Anterior cingulate cortex (tissue), 58 donors: ENCODE measurements at regions not wholly inside any gene's neighbourhood (a gene's known extent, or its start where the extent isn't known, plus 50 kb on each side); places are given as distances from the start of the nearest gene placed in this dataset.
"Not testable (repeated sequence)": the region's sequence is repeated elsewhere in the genome, so short reads cannot be mapped to it uniquely, and the experiment has no call there.

Experiments used
- DNase-seq, 58 donors: peaks; one replicate each; lab custom pipeline; 2025; lab: John Stamatoyannopoulos, UW

DNA sequence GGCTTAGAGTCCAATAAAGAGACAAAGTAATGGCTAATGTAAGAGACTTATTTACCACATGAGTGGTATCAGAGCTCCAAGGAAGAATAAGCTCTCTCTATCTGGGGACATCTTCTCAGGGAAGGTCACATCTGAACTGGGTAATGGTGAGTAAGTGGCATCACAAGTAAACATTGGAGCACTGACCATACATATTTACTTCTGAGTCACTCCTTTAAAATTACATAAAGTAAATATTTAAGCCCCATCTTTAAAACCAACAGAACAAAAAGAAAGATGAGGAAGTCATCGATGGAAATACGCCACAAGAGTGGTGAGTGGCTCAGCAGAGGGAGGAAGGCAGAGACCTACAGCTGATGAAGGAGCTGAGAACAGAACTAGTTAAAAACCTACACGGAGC lies 159.9 kb downstream of the DUSP6 start:
- no peak for DNase-seq

DNA sequence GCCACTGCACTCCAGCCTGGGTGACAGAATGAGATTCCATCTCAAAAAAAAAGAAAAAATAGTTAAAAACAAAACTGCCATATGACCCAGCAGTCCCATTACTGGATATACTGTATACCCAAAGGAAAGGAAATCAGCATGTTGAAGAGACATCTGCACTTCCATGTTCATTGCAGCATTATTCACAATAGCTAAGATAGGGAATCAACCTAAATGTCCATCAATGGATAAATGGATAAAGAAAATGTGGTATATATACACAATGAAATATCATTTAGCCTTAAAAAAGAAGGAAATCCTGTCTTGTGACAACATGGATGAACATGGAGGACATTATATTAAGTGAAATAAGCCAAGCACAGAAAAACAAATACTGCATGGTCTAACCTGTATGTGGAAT lies 160.7 kb downstream of the DUSP6 start:
- not testable (repeated sequence) for DNase-seq

DNA sequence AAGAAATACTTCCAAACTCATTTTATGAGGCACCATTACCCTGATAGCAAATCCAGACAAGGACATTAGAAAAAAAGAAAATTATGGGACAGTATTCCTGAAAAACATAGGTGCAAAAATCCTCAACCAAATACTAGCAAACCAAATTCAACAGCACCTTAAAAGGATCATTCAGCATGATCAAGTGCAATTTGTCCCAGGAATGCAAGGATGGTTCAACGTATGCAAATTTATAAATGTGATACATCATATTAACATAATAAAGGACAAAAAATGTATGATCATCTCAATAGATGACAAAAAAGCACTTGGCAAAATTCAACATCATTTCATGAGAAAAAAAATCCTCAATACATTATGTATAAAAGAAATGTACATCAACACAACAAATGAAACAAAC lies 162.9 kb downstream of the DUSP6 start:
- DNase-seq = no peak

DNA sequence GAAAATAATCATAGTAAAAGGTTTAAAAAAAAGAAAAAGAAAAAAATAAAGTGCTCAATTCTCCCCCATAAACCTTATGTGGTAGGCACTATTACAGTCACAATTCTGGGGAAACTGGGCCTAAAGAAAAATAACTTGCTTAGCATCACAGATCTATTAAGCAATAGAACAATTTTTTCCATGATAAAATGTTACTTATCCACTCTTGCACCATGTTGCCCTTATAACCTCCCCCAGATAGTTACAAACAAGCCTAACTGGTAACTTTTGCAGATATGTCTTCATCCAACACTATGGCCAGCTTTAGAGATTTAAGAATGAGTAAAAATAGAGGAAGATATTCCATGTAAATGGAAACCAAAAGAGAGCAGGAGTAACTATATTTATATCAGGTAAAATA lies 164.8 kb downstream of the DUSP6 start:
- DNase-seq = no peak

DNA sequence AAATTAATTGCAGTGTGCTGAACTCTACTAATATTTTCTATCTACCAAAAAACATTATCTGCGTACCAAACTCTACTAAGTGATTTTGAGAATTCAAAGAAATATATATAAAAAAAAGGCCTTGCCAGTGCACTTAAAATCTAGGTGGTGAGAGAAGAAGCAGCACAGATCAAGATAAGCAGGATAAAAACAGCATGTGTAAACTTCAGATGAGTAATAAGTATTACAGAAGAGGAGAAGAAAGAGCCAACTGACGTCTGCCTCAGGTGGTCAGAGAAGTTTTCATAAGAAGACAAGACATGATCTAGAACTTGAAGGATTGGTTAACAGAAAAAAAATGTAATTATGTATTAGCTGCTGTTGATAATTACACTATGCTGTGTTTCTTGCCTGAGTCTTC lies 166.4 kb downstream of the DUSP6 start:
- no peak for DNase-seq

DNA sequence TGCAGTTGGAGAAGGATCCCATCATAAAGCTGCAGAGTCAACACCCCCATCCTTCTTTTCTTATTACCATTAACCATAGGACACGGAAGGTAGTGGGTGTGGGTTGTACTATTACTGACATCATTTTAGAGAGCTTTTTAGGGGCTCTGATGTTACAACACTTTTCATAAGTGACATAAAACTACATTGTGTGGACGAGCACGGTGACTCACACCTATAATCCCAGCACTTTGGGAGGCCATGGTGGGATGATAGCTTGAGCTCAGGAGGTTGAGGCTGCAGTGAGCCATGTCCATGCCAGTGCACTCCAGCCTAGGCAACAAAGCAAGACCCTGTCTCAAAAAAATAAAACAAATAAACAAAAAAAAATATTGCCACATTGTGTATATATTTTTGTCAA lies 167.1 kb downstream of the DUSP6 start:
- no peak for DNase-seq

DNA sequence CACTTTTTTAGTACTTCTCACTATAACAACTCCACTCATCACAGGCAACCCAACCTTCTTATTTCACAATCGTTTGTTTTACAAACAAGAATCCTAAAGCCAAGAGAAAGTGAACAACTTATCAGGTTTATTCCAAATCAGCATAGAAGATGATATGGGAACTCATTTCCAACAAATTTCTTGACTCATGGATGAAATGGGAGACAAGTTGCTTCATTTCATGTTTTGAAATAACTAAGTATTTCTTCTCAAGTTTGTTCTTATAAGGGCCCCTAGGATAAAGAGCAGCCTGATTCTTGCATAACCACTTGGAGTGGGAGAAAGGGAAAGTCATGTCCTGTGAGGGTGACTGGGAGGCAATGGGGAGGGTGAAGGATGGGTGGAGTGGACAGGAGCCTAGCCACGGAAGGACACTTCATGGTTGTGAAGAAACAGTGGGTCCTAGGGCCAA lies 168.3 kb downstream of the DUSP6 start:
- no peak for DNase-seq

DNA sequence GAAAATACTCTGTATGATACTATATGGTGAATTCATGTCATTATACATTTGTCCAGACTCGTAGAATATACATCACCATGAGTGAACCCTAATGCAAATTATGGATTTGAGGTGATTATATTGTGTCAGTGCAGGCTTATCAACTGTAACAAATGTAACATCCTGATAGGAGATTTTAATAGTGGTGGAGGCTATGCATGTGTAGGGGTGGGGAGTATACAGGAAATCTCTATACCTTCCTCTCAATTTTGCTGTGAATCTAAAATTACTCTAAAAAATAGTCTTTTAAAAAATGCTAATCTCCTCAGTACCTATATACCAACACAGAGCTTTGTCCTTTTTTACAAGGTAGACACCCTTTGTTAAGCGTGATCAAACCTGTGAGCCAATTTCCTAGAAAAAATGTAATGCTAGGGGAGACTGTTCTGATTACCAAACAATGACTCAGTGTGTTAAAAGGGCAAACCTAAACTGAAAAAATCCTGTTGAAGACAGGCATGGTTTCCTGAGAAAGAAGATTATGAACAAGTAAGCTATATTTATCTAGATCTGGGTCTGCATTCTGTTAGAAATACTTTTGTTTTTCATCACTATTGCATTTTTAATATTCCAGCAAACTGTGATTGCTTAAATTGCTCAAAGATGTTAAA lies 170.9 kb downstream of the DUSP6 start:
- no peak for DNase-seq

DNA sequence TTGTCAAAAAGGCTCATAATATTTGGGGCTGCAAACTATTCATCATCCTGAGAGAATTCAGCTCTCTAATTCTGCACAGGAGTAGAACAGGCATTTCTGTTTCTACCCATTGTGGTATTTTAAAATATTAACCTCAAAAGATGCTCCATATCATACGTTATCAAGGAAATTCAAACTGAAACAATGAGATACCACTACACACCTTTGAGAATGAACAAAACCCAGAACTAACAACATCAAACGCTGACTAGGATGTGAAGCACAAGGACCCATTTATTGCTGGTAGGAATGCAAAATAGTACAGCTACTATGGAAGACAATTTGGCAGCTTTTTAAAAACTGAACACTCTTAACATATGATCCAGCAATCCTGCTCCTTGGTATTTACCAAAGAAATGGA lies 171.8 kb downstream of the DUSP6 start:
- DNase-seq = no peak

DNA sequence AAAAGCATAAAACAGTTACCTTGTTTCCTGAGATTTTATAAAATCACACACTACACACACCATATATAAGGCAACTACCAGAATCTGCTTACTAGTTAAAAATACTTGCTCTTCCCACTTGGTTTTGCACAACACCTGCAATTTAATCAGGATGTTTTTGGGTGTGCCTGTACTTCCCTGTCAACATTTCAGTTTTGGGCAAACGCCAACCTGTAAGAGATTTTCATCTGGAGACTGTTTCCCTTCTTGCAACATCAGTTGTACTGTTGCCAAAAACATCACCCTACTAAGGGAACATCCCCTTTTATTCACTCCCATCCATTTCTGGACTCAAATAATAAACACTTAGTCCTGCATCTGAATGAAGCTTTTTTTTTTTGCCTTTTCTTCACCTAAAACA lies 172.3 kb downstream of the DUSP6 start:
- peak in 1 of 58 donors; percentile 6 for DNase-seq

DNA sequence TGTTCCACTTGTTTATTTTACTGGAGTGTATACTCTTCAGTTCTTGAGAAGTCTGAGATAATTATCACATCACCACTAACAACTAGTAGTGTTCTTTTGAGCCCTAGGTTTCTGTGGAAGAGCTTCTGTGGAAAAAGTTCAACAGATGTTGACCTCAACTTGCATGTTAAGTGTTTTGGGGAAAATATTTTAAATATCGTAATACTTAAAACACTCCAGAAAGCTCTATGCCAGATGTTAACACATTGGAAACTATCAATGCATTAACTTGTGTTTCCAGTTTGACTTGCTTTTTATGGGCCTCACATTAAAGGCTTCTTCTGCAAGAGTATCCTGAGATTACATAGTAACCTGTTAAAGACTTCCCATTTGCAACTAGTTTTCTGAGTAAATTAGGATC lies 173.1 kb downstream of the DUSP6 start:
- no peak for DNase-seq

DNA sequence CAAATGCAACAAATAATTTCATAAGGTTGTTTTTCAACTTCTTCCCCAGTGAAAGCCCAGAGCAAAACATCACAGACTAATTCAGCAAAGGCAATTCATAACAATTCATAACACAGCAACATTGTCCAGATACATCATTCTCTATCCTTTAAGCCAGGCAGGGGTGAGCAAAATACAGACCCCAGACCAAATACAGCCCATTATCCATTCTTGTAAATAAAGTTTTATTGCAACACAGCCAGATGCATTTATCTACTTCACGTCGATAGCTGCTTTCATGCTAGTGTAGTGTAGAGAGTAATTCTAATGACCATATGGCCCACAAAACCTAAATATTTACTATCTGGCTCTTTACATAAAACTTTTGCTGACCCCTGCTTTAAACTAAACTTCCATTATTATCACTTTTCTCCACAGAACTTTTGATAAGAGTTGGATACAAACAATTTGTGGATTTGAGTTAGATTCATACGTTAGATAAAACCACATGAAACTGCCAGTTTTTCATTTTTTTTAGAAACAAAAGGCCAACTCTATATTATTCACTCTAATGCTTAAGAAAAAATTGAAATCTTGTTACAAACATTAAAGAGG lies 174.4 kb downstream of the DUSP6 start:
- no peak for DNase-seq

DNA sequence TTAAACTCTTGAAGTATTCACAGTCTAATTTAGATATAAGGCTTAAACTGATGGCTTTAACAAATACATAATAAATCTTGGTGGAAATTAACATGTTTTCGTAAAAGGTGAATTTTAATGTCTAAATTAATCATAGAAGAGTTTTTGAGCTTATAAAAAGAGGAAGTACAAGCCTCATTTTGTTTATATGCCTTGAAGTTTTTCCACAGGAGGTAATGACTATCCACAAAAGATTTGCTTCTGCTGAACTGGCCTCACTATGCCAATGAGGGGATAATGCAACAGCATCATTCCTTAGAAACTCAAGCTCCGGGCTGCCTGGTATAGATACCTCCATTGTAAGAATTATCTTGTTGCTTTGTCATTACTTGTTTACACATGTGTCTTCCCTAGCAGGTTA lies 175.6 kb downstream of the DUSP6 start:
- no peak for DNase-seq

DNA sequence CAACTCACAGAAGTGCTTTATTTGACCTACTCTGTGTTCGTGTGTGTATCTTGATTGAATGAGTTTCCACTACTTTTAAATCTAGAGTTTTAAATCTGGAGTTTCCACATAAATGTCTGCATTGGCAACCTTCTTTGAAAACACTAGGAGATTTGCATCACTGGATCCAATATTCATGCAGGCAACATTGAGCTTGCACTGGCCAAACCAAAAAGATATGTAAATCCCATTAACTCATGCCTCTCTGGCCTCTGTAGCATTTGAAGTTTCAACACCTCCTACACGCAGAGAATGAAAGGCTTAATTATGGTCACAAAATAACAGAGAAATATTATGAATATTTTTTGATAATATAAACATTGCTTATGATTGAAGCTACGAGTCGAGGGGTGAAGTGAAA lies 178.6 kb downstream of the DUSP6 start:
- no peak for DNase-seq

DNA sequence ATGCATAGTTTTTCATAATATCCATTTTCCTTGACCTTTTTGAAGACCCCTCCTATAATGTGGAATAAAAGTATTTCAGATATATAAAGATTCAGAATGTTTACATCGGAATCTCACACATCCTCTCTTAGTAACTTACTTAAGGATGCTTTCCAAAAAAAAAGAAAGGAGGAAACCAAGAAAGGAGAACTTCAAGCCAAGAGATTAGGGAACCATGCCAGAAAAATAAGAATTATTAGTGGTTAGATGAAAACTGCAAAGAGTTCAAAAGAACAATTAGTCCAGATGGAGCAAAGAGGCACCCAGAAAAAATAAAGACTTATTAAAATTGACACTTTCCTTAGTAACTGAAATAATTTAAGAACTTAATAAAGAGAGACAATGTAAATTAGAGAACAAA lies 179.2 kb downstream of the DUSP6 start:
- DNase-seq = no peak

DNA sequence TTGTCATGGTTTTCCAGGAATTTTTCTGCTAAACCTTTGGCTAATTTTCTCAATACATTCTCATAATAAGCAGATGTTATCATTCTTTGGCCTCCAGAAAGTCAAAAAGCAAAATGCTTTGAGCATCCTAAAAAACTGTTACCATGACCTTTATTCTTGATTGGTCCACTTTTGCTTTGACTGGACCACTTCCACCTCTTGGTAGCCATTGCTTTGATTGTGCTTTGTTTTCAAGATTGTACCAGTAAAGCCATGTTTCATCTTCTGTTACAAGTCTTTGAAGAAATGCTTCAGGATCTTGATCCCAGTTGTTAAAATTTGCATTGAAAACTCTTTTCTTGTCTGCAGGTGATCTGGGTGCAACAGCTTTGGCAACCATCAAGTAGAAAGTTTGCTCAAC lies 180.1 kb downstream of the DUSP6 start:
- DNase-seq = no peak

DNA sequence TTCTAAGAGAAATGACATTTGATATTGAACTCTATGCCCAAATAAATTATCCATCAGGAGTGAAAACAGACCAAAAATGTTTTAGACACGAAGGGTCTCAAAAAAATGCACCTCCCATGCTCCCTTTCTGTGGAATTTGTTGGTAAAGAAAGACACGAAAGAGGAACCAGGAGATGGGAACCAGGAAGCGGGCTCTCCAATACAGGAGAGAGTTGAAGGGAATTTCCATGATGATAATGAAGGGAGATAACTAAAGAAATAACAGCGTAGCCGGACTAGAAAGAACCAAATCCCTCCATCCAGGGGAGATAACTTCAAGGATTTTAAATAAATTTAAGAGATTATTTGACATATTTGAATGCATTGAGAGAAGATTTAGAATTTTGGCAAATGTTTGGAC lies 183.0 kb downstream of the DUSP6 start:
- DNase-seq = no peak

DNA sequence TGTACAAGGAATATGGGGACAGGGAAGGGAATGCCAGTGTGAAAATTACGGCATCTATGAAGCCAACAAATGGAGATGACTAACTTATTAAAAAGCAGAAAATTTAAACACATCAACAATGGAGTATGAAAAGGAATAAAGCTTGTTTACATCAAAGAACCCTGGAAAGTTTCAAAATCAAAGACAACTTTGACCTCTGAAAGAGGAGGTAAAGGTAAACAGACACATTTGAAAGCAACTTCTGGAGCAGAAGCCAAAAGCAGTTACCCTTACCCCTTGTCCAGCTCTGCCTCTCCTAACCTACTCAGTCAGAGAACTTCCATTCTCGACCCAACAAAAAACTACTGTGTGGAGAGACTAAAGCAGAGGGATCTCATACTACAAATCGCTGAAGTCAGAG lies 184.3 kb downstream of the DUSP6 start:
- DNase-seq = no peak

DNA sequence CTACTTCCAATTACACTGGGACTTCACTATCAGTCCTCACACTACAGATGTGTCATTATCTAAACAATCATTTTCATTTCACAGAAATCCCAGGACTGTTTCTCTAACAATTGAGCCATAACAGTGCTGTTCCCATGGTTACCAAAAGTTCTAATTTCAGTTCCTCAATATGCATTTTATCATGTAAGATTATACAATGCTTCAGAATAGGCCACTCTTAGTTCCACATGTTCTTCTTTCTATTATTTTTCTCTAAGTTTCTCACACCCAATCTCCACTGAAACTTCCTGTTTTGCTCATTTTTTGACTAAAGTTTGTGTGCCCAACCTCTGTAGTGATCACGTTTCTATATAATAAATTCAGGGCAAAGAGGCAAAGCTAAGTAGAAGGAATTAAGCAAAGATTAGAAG lies 185.8 kb downstream of the DUSP6 start:
- no peak for DNase-seq

DNA sequence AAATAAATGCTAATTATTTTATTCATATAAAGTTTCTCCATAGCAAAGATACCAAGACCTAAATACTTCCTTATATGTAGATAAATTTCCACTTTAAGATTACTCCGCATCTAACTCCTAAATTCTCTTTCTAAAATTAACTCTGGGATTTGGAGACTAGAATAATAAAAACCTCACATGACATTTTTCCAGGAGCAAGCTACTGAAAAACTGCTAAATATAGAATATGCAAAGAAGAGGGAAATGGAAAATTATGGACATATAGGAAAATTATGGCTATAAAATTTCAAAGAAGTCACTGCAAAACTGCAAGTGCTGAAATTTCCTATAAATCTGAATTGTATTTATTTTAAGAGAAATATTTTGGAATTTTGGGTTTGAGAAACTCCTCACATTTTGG lies 186.2 kb downstream of the DUSP6 start:
- no peak for DNase-seq

DNA sequence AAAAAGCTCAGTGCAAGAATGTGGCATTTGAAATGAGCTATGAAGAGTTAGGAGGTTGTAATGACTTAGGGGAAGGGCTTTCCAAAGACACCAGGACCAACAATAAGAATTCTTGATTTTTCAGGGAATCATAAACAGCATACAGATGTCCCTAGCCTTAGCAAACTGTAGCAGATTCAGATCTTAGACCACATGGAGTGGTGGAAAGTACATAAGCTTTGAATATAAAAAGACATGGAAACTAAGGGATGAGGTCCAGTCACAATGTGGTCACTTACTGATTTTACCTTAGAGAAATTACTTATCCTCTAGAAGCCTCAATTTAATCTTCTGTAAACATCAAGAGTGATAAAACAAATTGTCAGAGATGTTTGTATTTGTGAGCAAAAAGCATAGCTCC lies 186.6 kb downstream of the DUSP6 start:
- DNase-seq = no peak

DNA sequence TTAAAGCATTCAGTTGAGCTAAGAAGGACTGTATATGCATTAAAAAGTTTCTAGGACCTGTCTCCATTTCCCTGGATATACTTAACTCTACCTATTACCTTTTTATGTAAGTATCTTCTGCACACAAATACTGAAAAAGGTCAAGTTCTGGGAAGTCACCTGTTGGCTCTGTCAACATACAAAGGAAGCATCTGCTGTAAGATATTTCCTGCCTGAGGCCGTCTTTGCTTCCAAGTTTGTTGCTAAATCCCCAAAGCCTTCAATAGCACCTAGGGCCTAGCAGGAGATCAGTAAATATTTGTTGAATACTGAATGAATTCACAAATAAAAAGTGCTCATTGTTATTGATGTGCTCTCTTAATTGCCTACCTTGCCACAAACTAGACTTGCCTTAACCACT lies 188.4 kb downstream of the DUSP6 start:
- no peak for DNase-seq
